ENCODE measurements at regions not wholly inside any gene's neighbourhood (a gene's known extent, or its start where the extent isn't known, plus 50 kb on each side); places are given as distances from the start of the nearest gene placed in this dataset.

- no peak overlapping the region for H3K4me3 ChIP-seq (ENCODE audit: low read depth, low read length)
- DNase-seq (ENCODE audit: low read depth) = no peak
- no peak for TF ChIP-seq CTCF (conservative IDR thresholded peaks at IDR 0.05; ENCODE audit: low read depth, low read length)
Measured at GRCh38 chr3:74713977-74714376, 99.5 kb upstream of the CNTN3 start.

- no peak for TF ChIP-seq CTCF (conservative IDR thresholded peaks at IDR 0.05; ENCODE audit: low read depth, low read length)
- DNase-seq (ENCODE audit: low read depth) = no peak
- H3K4me3 ChIP-seq (ENCODE audit: low read depth, low read length) = no peak overlapping the region
Measured at GRCh38 chr3:74711913-74712512, 97.6 kb upstream of the CNTN3 start.

- DNase-seq (ENCODE audit: low read depth) = no peak
- no peak for TF ChIP-seq CTCF (conservative IDR thresholded peaks at IDR 0.05; ENCODE audit: low read depth, low read length)
Measured at GRCh38 chr3:74709951-74710350, 95.5 kb upstream of the CNTN3 start.

GRCh38 chr3:74693696-74694393 is 79.4 kb upstream of the CNTN3 start:
- no peak overlapping the region for H3K4me3 ChIP-seq (ENCODE audit: low read depth, low read length)
- no peak for TF ChIP-seq CTCF (conservative IDR thresholded peaks at IDR 0.05; ENCODE audit: low read depth, low read length)
- DNase-seq (ENCODE audit: low read depth) = no peak

More at GRCh38 chr3:74709951-74710350, 95.5 kb upstream of the CNTN3 start:
- no peak overlapping the region for H3K4me3 ChIP-seq (ENCODE audit: low read depth, low read length)

GRCh38 chr3:74693251-74693650 is 78.8 kb upstream of the CNTN3 start:
- DNase-seq (ENCODE audit: low read depth) = no peak
- H3K4me3 ChIP-seq (ENCODE audit: low read depth, low read length) = no peak overlapping the region
- TF ChIP-seq CTCF (conservative IDR thresholded peaks at IDR 0.05; ENCODE audit: low read depth, low read length) = no peak

- no peak for DNase-seq (ENCODE audit: low read depth)
- TF ChIP-seq CTCF (conservative IDR thresholded peaks at IDR 0.05; ENCODE audit: low read depth, low read length) = no peak
- H3K4me3 ChIP-seq (ENCODE audit: low read depth, low read length) = no peak overlapping the region
Measured at GRCh38 chr3:74691946-74692345, 77.5 kb upstream of the CNTN3 start.

GRCh38 chr3:74673326-74673725 is 58.9 kb upstream of the CNTN3 start:
- H3K4me3 ChIP-seq (ENCODE audit: low read depth, low read length) = no peak overlapping the region
- no peak for TF ChIP-seq CTCF (conservative IDR thresholded peaks at IDR 0.05; ENCODE audit: low read depth, low read length)
- DNase-seq (ENCODE audit: low read depth) = no peak

All from choroid plexus epithelial cell (primary cell).